ENCODE measurements at regions not wholly inside any gene's neighbourhood (a gene's known extent, or its start where the extent isn't known, plus 50 kb on each side); places are given as distances from the start of the nearest gene placed in this dataset.

GRCh38 chr1:169013821-169014220 is 92.7 kb upstream of the ATP1B1 start:
- Histone ChIP-seq H3K36me3 (ENCODE audit: control insufficient read depth in 2 of 3, insufficient read depth in 3 of 3, low read length in 3 of 3) (no peaks in the 10 kb centered on the region), H3K4me1 (ENCODE audit: control insufficient read depth in 2 of 3, insufficient read depth in 2 of 3, low read depth in 1 of 3, low read length in 3 of 3) (no peaks in the 10 kb centered on the region), H3K27ac (ENCODE audit: low read depth in 2 of 2, low read length in 2 of 2) (no peak overlapping the region), H3K4me3 (ENCODE audit: low read length in 3 of 3) (no peak overlapping the region), H3K27me3 (ENCODE audit: control insufficient read depth, insufficient read depth, low read length) (no peaks in the 10 kb centered on the region), H3K9ac (ENCODE audit: low read length in 3 of 3) (no peak overlapping the region), H3K9me3 (ENCODE audit: control insufficient read depth in 2 of 3, insufficient read depth in 1 of 3, low read length in 3 of 3) (no peaks in the 10 kb centered on the region)
- FAIRE-seq (no peak), DNase-seq (no peak)
- intact Hi-C loops (cut with DNase I): no loop called here
- no peak for TF ChIP-seq CTCF (IDR thresholded peaks at IDR 0.05; ENCODE audit: borderline replicate concordance, extremely low read depth, insufficient read depth)

GRCh38 chr1:169015464-169015863 is 91.0 kb upstream of the ATP1B1 start:
- no peak for FAIRE-seq
- DNase-seq: no peak
- no peaks in the 10 kb centered on the region for H3K9me3 ChIP-seq (ENCODE audit: control insufficient read depth in 2 of 3, insufficient read depth in 1 of 3, low read length in 3 of 3)
- no peaks in the 10 kb centered on the region for H3K4me1 ChIP-seq (ENCODE audit: control insufficient read depth in 2 of 3, insufficient read depth in 2 of 3, low read depth in 1 of 3, low read length in 3 of 3)
- no peak for TF ChIP-seq CTCF (IDR thresholded peaks at IDR 0.05; ENCODE audit: borderline replicate concordance, extremely low read depth, insufficient read depth)
- no peak overlapping the region for H3K27ac ChIP-seq (ENCODE audit: low read depth in 2 of 2, low read length in 2 of 2)
- intact Hi-C loops (cut with DNase I): no loop called here
- H3K4me3 ChIP-seq (ENCODE audit: low read length in 3 of 3): no peak overlapping the region
- no peak overlapping the region for H3K9ac ChIP-seq (ENCODE audit: low read length in 3 of 3)
- no peaks in the 10 kb centered on the region for H3K27me3 ChIP-seq (ENCODE audit: control insufficient read depth, insufficient read depth, low read length)
- no peaks in the 10 kb centered on the region for H3K36me3 ChIP-seq (ENCODE audit: control insufficient read depth in 2 of 3, insufficient read depth in 3 of 3, low read length in 3 of 3)

- H3K9me3 ChIP-seq (ENCODE audit: control insufficient read depth in 2 of 3, insufficient read depth in 1 of 3, low read length in 3 of 3): no peaks in the 10 kb centered on the region
- H3K4me1 ChIP-seq (ENCODE audit: control insufficient read depth in 2 of 3, insufficient read depth in 2 of 3, low read depth in 1 of 3, low read length in 3 of 3): no peaks in the 10 kb centered on the region
- H3K4me3 ChIP-seq (ENCODE audit: low read length in 3 of 3): no peak overlapping the region
- no peak for FAIRE-seq
- TF ChIP-seq CTCF (IDR thresholded peaks at IDR 0.05; ENCODE audit: borderline replicate concordance, extremely low read depth, insufficient read depth): no peak
- intact Hi-C loops (cut with DNase I): no loop called here
- H3K27ac ChIP-seq (ENCODE audit: low read depth in 2 of 2, low read length in 2 of 2): no peak overlapping the region
- no peak for DNase-seq
- no peaks in the 10 kb centered on the region for H3K27me3 ChIP-seq (ENCODE audit: control insufficient read depth, insufficient read depth, low read length)
- H3K9ac ChIP-seq (ENCODE audit: low read length in 3 of 3): no peak overlapping the region
- no peaks in the 10 kb centered on the region for H3K36me3 ChIP-seq (ENCODE audit: control insufficient read depth in 2 of 3, insufficient read depth in 3 of 3, low read length in 3 of 3)
Observed at GRCh38 chr1:169018751-169019150, 87.7 kb upstream of the ATP1B1 start.

- no peak for FAIRE-seq
- intact Hi-C loops (cut with DNase I): no loop called here
Observed at GRCh38 chr1:169019419-169020058, 87.0 kb upstream of the ATP1B1 start.

More at GRCh38 chr1:169019419-169020058, 87.0 kb upstream of the ATP1B1 start:
- Histone ChIP-seq H3K4me3 (ENCODE audit: low read length in 3 of 3) (no peak overlapping the region), H3K9ac (ENCODE audit: low read length in 3 of 3) (no peak overlapping the region), H3K4me1 (ENCODE audit: control insufficient read depth in 2 of 3, insufficient read depth in 2 of 3, low read depth in 1 of 3, low read length in 3 of 3) (peaks cover 0 to 2% (median 0%) of the 10 kb centered on the region in 3 donors), H3K27ac (ENCODE audit: low read depth in 2 of 2, low read length in 2 of 2) (no peak overlapping the region), H3K9me3 (ENCODE audit: control insufficient read depth in 2 of 3, insufficient read depth in 1 of 3, low read length in 3 of 3) (no peaks in the 10 kb centered on the region), H3K36me3 (ENCODE audit: control insufficient read depth in 2 of 3, insufficient read depth in 3 of 3, low read length in 3 of 3) (no peaks in the 10 kb centered on the region), H3K27me3 (ENCODE audit: control insufficient read depth, insufficient read depth, low read length) (no peaks in the 10 kb centered on the region)
- TF ChIP-seq CTCF (IDR thresholded peaks at IDR 0.05; ENCODE audit: borderline replicate concordance, extremely low read depth, insufficient read depth): no peak
- no peak for DNase-seq

All from kidney (tissue), 13 donors.